ENCODE measurements at regions not wholly inside any gene's neighbourhood (a gene's known extent, or its start where the extent isn't known, plus 50 kb on each side); places are given as distances from the start of the nearest gene placed in this dataset.

GRCh38 chr2:120525056-120526046 is 179.4 kb downstream of the INHBB start:
- peak in 1 of 2 donors; percentile 50 for DNase-seq (ENCODE audit: low read depth in 1 of 2, low spot score in 1 of 2)
- Histone ChIP-seq H3K4me1 (ENCODE audit: low read depth) (peaks cover 34% of the 10 kb centered on the region), H3K27me3 (no peaks in the 10 kb centered on the region), H3K4me3 (no peak overlapping the region), H3K36me3 (no peaks in the 10 kb centered on the region), H3K9me3 (ENCODE audit: low read depth) (no peaks in the 10 kb centered on the region), H3K27ac (no peak overlapping the region)
- TF ChIP-seq CTCF (IDR thresholded peaks at IDR 0.05; ENCODE audit: low read depth, low read length): peak; percentile 3

GRCh38 chr2:120526047-120526562 is 180.2 kb downstream of the INHBB start:
- no peak overlapping the region for H3K4me3 ChIP-seq
- H3K27me3 ChIP-seq: no peaks in the 10 kb centered on the region
- no peak for DNase-seq (ENCODE audit: low read depth in 1 of 2, low spot score in 1 of 2)
- no peaks in the 10 kb centered on the region for H3K36me3 ChIP-seq
- TF ChIP-seq CTCF (IDR thresholded peaks at IDR 0.05; ENCODE audit: low read depth, low read length): no peak
- H3K27ac ChIP-seq: no peak overlapping the region
- no peaks in the 10 kb centered on the region for H3K9me3 ChIP-seq (ENCODE audit: low read depth)
- peaks cover 34% of the 10 kb centered on the region for H3K4me1 ChIP-seq (ENCODE audit: low read depth)

GRCh38 chr2:120526997-120527945 is 181.3 kb downstream of the INHBB start:
- TF ChIP-seq CTCF (IDR thresholded peaks at IDR 0.05; ENCODE audit: low read depth, low read length): no peak
- H3K27ac ChIP-seq: no peak overlapping the region
- no peaks in the 10 kb centered on the region for H3K36me3 ChIP-seq
- H3K4me3 ChIP-seq: no peak overlapping the region
- no peaks in the 10 kb centered on the region for H3K27me3 ChIP-seq
- H3K9me3 ChIP-seq (ENCODE audit: low read depth): no peaks in the 10 kb centered on the region
- DNase-seq (ENCODE audit: low read depth in 1 of 2, low spot score in 1 of 2): no peak
- H3K4me1 ChIP-seq (ENCODE audit: low read depth): peaks cover 29% of the 10 kb centered on the region

- peaks cover 20% of the 10 kb centered on the region for H3K4me1 ChIP-seq (ENCODE audit: low read depth)
- H3K4me3 ChIP-seq: no peak overlapping the region
- H3K9me3 ChIP-seq (ENCODE audit: low read depth): no peaks in the 10 kb centered on the region
- no peaks in the 10 kb centered on the region for H3K36me3 ChIP-seq
- no peak for DNase-seq (ENCODE audit: low read depth in 1 of 2, low spot score in 1 of 2)
- H3K27ac ChIP-seq: no peak overlapping the region
- no peak for TF ChIP-seq CTCF (IDR thresholded peaks at IDR 0.05; ENCODE audit: low read depth, low read length)
- H3K27me3 ChIP-seq: no peaks in the 10 kb centered on the region
Measured at GRCh38 chr2:120528051-120528692, 182.2 kb downstream of the INHBB start.

DNA sequence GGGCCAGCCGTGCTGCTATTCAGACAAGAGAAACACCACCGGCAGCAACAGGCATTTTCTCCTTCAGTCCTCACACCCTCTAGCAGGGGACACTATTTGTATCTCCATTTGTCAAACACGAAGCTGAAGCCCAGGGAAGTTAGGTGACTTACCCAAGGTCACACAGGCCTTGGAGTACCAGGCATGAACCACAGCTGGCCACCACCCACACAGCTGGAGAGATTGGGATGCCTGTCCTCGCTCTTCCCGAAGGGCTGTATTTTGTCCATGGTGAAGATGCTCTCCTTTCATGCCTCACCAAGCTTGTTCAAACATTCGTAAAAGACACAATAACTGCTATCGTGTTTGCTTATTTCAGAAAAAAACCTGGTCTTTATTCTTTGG is 182.7 kb downstream of the INHBB start:
- H3K27me3 ChIP-seq: no peaks in the 10 kb centered on the region
- H3K9me3 ChIP-seq (ENCODE audit: low read depth): no peaks in the 10 kb centered on the region
- no peak for DNase-seq (ENCODE audit: low read depth in 1 of 2, low spot score in 1 of 2)
- H3K36me3 ChIP-seq: no peaks in the 10 kb centered on the region
- H3K4me1 ChIP-seq (ENCODE audit: low read depth): peaks cover 16% of the 10 kb centered on the region
- H3K4me3 ChIP-seq: no peak overlapping the region
- no peak overlapping the region for H3K27ac ChIP-seq
- TF ChIP-seq CTCF (IDR thresholded peaks at IDR 0.05; ENCODE audit: low read depth, low read length): no peak

All from cardiac muscle cell (in vitro differentiated cells and primary cell).